ENCODE measurements at regions not wholly inside any gene's neighbourhood (a gene's known extent, or its start where the extent isn't known, plus 50 kb on each side); places are given as distances from the start of the nearest gene placed in this dataset.

- TF ChIP-seq, protein P1, sequence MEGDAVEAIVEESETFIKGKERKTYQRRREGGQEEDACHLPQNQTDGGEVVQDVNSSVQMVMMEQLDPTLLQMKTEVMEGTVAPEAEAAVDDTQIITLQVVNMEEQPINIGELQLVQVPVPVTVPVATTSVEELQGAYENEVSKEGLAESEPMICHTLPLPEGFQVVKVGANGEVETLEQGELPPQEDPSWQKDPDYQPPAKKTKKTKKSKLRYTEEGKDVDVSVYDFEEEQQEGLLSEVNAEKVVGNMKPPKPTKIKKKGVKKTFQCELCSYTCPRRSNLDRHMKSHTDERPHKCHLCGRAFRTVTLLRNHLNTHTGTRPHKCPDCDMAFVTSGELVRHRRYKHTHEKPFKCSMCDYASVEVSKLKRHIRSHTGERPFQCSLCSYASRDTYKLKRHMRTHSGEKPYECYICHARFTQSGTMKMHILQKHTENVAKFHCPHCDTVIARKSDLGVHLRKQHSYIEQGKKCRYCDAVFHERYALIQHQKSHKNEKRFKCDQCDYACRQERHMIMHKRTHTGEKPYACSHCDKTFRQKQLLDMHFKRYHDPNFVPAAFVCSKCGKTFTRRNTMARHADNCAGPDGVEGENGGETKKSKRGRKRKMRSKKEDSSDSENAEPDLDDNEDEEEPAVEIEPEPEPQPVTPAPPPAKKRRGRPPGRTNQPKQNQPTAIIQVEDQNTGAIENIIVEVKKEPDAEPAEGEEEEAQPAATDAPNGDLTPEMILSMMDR (IDR thresholded peaks at IDR 0.05), result no peak
- TF ChIP-seq POLR2A (IDR thresholded peaks at IDR 0.05; ENCODE audit: low read depth) (no peak), EP300 (IDR thresholded peaks at IDR 0.05) (no peak)
These were observed 779.5 kb downstream of the TLR4 start for GRCh38 chr9:118483677-118484076.

All from esophagus muscularis mucosa (tissue), 4 donors.